B cell (primary cell): ENCODE measurements at regions not wholly inside any gene's neighbourhood (a gene's known extent, or its start where the extent isn't known, plus 50 kb on each side); places are given as distances from the start of the nearest gene placed in this dataset.
"Not testable (repeated sequence)": the region's sequence is repeated elsewhere in the genome, so short reads cannot be mapped to it uniquely, and the experiment has no call there.

ENCODE experiments used
- ATAC-seq: fragments of 200-7000 bp; cut with Tn5 transposase; one replicate; pipeline ENCODE4 v1.10.0; 2021; ENCODE audit warnings: low read depth, mild to moderate bottlenecking, moderate number of reproducible peaks, moderate library complexity
- CTCF ChIA-PET: fragments of 350-600 bp; sonication (Branson Sonifier 250); formaldehyde crosslinking; loops from one replicate; lab custom pipeline; 2021; ENCODE audit warnings: antibody characterized with exemption, inconsistent platforms; lab: Charles Lee
- POLR2A ChIA-PET: fragments of 350-600 bp; sonication (Branson Sonifier 250); formaldehyde crosslinking; loops from one replicate; lab custom pipeline; 2021; ENCODE audit warnings: antibody characterized with exemption; lab: Charles Lee
- DNase-seq: peaks from one replicate; pipeline ENCODE4 v3.0.0; 2013
- H2AFZ ChIP-seq: 2 replicates; pipeline ENCODE4 v1.6.1; 2012; ENCODE audit warnings: mild to moderate bottlenecking, low read depth, low read length; ENCODE audit not compliant: insufficient read depth, poor library complexity, severe bottlenecking
- H3K27ac ChIP-seq, 2 donors: 1 replicate in 1 of 2; 2 replicates in 1 of 2; pipeline ENCODE4 v1.5.1; 2012 to 2013; ENCODE audit warnings: low read length in 2 of 2, mild to moderate bottlenecking in 2 of 2, moderate library complexity in 1 of 2
- H3K27me3 ChIP-seq, 4 experiments: fragments of 200-600 bp in 1 of 4; sonication (generic) in 1 of 4; replicated peaks in 1 of 4; 1 replicate in 2 of 4; 2 replicates in 2 of 4; pipeline versions ENCODE4 v1.6.1 to v1.7.0; 2013 to 2016; ENCODE audit warnings: low read length in 3 of 4, mild to moderate bottlenecking in 2 of 4, mixed read lengths in 1 of 4, moderate library complexity in 1 of 4; ENCODE audit not compliant: insufficient read depth in 4 of 4, control insufficient read depth in 3 of 4; ENCODE audit errors: control extremely low read depth in 1 of 4
- H3K36me3 ChIP-seq, 2 experiments: replicated peaks in 1 of 2; 1 replicate in 1 of 2; 2 replicates in 1 of 2; pipeline versions ENCODE4 v1.6.1 to v1.7.1; 2013; ENCODE audit warnings: low read length in 1 of 2; ENCODE audit not compliant: insufficient read depth in 2 of 2, control insufficient read depth in 1 of 2; ENCODE audit errors: control extremely low read depth in 1 of 2, extremely low read depth in 1 of 2
- H3K4me1 ChIP-seq, 2 donors: fragments of 200-600 bp in 1 of 2; sonication (generic) in 1 of 2; 1 replicate in 1 of 2; 2 replicates in 1 of 2; pipeline versions ENCODE4 v1.5.1 to v1.6.1; 2013 to 2017; ENCODE audit warnings: low read length in 2 of 2; ENCODE audit not compliant: control insufficient read depth in 2 of 2, insufficient read depth in 2 of 2
- H3K4me2 ChIP-seq: replicated peaks from 2 replicates; pipeline ENCODE3; 2012; ENCODE audit warnings: mild to moderate bottlenecking, low read depth, low read length; ENCODE audit not compliant: poor library complexity, severe bottlenecking
- H3K4me3 ChIP-seq, 5 experiments: fragments of 200-600 bp in 1 of 5; sonication (generic) in 1 of 5; 1 replicate in 3 of 5; 2 replicates in 2 of 5; pipeline versions ENCODE4 v1.5.1 to v1.7.0; 2011 to 2016; ENCODE audit warnings: low read length in 4 of 5, mild to moderate bottlenecking in 4 of 5, low read depth in 2 of 5, control low read depth in 1 of 5, moderate library complexity in 1 of 5; ENCODE audit not compliant: insufficient read depth in 1 of 5; ENCODE audit errors: control extremely low read depth in 1 of 5, extremely low read depth in 1 of 5
- H3K79me2 ChIP-seq: fragments of 200-600 bp; sonication (generic); one replicate; pipeline ENCODE4 v1.6.0; 2016; ENCODE audit warnings: low read length; ENCODE audit not compliant: control insufficient read depth, insufficient read depth
- H3K9ac ChIP-seq: fragments of 200-600 bp; sonication (generic); 2 replicates; pipeline ENCODE4 v1.6.1; 2017; ENCODE audit warnings: mild to moderate bottlenecking, low read length, moderate library complexity
- H3K9me3 ChIP-seq, 3 donors: one replicate each; pipeline versions ENCODE4 v1.6.1 to v1.7.1; 2013; ENCODE audit warnings: low read length in 2 of 3; ENCODE audit not compliant: control insufficient read depth in 2 of 3, insufficient read depth in 1 of 3; ENCODE audit errors: control extremely low read depth in 1 of 3
- H4K20me1 ChIP-seq: 2 replicates; pipeline ENCODE4 v1.6.0; 2012; ENCODE audit warnings: mild to moderate bottlenecking, low read length; ENCODE audit not compliant: insufficient read depth, control insufficient read depth, poor library complexity, severe bottlenecking
- H3K27ac Mint-ChIP-seq: one replicate; pipeline ENCODE4 v1.8.0; 2021; ENCODE audit warnings: mixed read lengths
- H3K27me3 Mint-ChIP-seq: one replicate; pipeline ENCODE4 v1.8.0; 2021; ENCODE audit warnings: mixed read lengths
- H3K4me1 Mint-ChIP-seq: one replicate; pipeline ENCODE4 v1.8.0; 2021; ENCODE audit warnings: mixed read lengths
- H3K4me3 Mint-ChIP-seq: one replicate; pipeline ENCODE4 v1.8.0; 2021; ENCODE audit warnings: mixed read lengths
- H3K9me3 Mint-ChIP-seq: one replicate; pipeline ENCODE4 v1.8.0; 2022; ENCODE audit warnings: mixed read lengths; ENCODE audit not compliant: insufficient read depth
- EZH2 ChIP-seq: IDR thresholded peaks from 2 replicates; pipeline ENCODE4 v1.6.1; 2012; ENCODE audit warnings: borderline replicate concordance, low read depth, mild to moderate bottlenecking, moderate library complexity, low read length; ENCODE audit not compliant: insufficient read depth, poor library complexity, severe bottlenecking
- WGBS: methylation state at CpG from one replicate; pipeline ENCODE4 v1.1.5; 2013; ENCODE audit warnings: missing lambda C conversion rate; ENCODE audit not compliant: insufficient coverage; 5-methylcytosine and 5-hydroxymethylcytosine counted together
- intact Hi-C: fragments of 100-400 bp; cut with micrococcal nuclease; formaldehyde crosslinking; loops from one replicate; pipeline ENCODE4 v1.10.0; 2022
- TF ChIP-seq, protein P1 (sequence below): fragments of 200-600 bp; IDR thresholded peaks from one replicate; pipeline ENCODE4 v1.8.0; 2022; ENCODE audit warnings: antibody characterized with exemption, mild to moderate bottlenecking

- CTCF ChIA-PET, result interaction anchor here (1.3 kb wide), 1 partner anchor 49 kb away, joined by 3 read pairs; no protein-coding TSS in a partner anchor
- H3K27ac ChIP-seq, H3K4me3 ChIP-seq, DNase-seq, H3K4me2 ChIP-seq, POLR2A ChIA-PET, H3K27ac Mint-ChIP-seq, intact Hi-C loops, H3K9me3 Mint-ChIP-seq, ATAC-seq, H2AFZ ChIP-seq, H3K4me3 Mint-ChIP-seq, H3K79me2 ChIP-seq, H4K20me1 ChIP-seq, H3K9ac ChIP-seq, H3K36me3 ChIP-seq: not testable (repeated sequence)
- 94% methylated on average over 20 of the region's 21 CpGs for WGBS
- Mint-ChIP-seq H3K4me1 (peaks cover 18% of the 10 kb centered on the region), H3K27me3 (peaks cover 23% of the 10 kb centered on the region)
- peaks cover 0 to 12% (median 2%) of the 10 kb centered on the region in 4 experiments for H3K27me3 ChIP-seq
- H3K4me1 ChIP-seq, result peaks cover 12 to 14% of the 10 kb centered on the region in 2 donors
- H3K9me3 ChIP-seq, result peaks cover 0 to 10% (median 0%) of the 10 kb centered on the region in 3 donors
These were observed 68.5 kb upstream of the ECI2 start for GRCh38 chr6:4203642-4204417.

- CTCF ChIA-PET, result no interaction called here
- Histone ChIP-seq H3K9me3 (no peaks in the 10 kb centered on the region), H3K4me1 (no peaks in the 10 kb centered on the region), H3K27me3 (no peaks in the 10 kb centered on the region), H3K36me3 (no peaks in the 10 kb centered on the region), H3K4me3 (no peak overlapping the region), H3K27ac (no peak overlapping the region), H4K20me1 (no peaks in the 10 kb centered on the region), H3K9ac (no peak overlapping the region), H3K4me2 (no peak overlapping the region), H3K79me2 (no peaks in the 10 kb centered on the region), H2AFZ (no peak overlapping the region)
- Mint-ChIP-seq H3K4me3 (no peak overlapping the region), H3K9me3 (no peaks in the 10 kb centered on the region), H3K27me3 (peaks cover 6% of the 10 kb centered on the region), H3K4me1 (no peaks in the 10 kb centered on the region), H3K27ac (no peak overlapping the region)
- TF ChIP-seq, protein P1, sequence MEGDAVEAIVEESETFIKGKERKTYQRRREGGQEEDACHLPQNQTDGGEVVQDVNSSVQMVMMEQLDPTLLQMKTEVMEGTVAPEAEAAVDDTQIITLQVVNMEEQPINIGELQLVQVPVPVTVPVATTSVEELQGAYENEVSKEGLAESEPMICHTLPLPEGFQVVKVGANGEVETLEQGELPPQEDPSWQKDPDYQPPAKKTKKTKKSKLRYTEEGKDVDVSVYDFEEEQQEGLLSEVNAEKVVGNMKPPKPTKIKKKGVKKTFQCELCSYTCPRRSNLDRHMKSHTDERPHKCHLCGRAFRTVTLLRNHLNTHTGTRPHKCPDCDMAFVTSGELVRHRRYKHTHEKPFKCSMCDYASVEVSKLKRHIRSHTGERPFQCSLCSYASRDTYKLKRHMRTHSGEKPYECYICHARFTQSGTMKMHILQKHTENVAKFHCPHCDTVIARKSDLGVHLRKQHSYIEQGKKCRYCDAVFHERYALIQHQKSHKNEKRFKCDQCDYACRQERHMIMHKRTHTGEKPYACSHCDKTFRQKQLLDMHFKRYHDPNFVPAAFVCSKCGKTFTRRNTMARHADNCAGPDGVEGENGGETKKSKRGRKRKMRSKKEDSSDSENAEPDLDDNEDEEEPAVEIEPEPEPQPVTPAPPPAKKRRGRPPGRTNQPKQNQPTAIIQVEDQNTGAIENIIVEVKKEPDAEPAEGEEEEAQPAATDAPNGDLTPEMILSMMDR, result no peak
- TF ChIP-seq EZH2, result no peak
- intact Hi-C loops, result no loop called here
- 100% methylated on average over 3 of the region's 3 CpGs for WGBS
- DNase-seq, result no peak
- no peak for ATAC-seq
- POLR2A ChIA-PET, result no interaction called here
These were observed 57.3 kb upstream of the ECI2 start for GRCh38 chr6:4192627-4193026.
